IPS DF 6.9 (cell line): ENCODE measurements at regions not wholly inside any gene's neighbourhood (a gene's known extent, or its start where the extent isn't known, plus 50 kb on each side); places are given as distances from the start of the nearest gene placed in this dataset.
"Not testable (repeated sequence)": the region's sequence is repeated elsewhere in the genome, so short reads cannot be mapped to it uniquely, and the experiment has no call there.

Experiments used
- DNase-seq: peaks from one replicate; pipeline ENCODE4 v3.0.0-alpha.2; 2013; ENCODE audit warnings: low read depth, low spot score
- H3K27ac ChIP-seq: one replicate; pipeline ENCODE4 v1.5.1; 2013; ENCODE audit warnings: low read length, control low read depth
- H3K27me3 ChIP-seq: 2 replicates; pipeline ENCODE4 v1.6.1; 2013; ENCODE audit warnings: mild to moderate bottlenecking, low read length; ENCODE audit not compliant: control insufficient read depth, insufficient read depth
- H3K36me3 ChIP-seq: 2 replicates; pipeline ENCODE4 v1.6.1; 2013; ENCODE audit warnings: low read length; ENCODE audit not compliant: control insufficient read depth, insufficient read depth
- H3K4me1 ChIP-seq: 2 replicates; pipeline ENCODE4 v1.6.1; 2013; ENCODE audit warnings: low read length; ENCODE audit not compliant: control insufficient read depth, insufficient read depth
- H3K4me3 ChIP-seq: 2 replicates; pipeline ENCODE4 v1.5.1; 2013; ENCODE audit warnings: mild to moderate bottlenecking, low read length
- H3K9me3 ChIP-seq: 2 replicates; pipeline ENCODE4 v1.6.1; 2013; ENCODE audit warnings: low read length, inconsistent platforms; ENCODE audit not compliant: control insufficient read depth, insufficient read depth
- WGBS: extraction: QIAGEN DNeasy Blood & Tissue Kit; methylation state at CpG from one replicate; pipeline ENCODE4 v1.1.7; 2013; ENCODE audit warnings: mixed read lengths, missing lambda C conversion rate; ENCODE audit not compliant: insufficient read length, insufficient coverage; 5-methylcytosine and 5-hydroxymethylcytosine counted together

DNA sequence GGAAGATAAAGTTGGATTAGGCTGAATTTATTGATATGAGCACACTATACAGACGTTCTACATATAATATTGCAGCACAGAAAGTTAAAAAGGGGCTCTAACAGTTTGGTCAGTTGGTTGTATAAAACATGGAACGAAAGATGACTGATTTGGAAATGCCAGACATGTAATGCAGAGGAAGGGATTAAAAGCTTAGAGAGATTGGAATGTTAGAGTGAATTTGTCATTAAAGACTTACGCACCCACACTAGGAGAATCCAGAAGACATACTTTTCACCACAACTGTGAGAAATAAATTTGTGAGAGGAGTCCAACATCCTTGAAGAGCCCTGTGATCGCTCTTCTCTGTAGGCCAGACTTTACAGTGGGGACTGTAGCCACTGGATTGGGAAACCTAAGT, 134.7 kb downstream of the GPR63 start:
- Histone ChIP-seq H3K9me3 (no peaks in the 10 kb centered on the region), H3K4me1 (no peaks in the 10 kb centered on the region), H3K36me3 (no peaks in the 10 kb centered on the region), H3K27me3 (no peaks in the 10 kb centered on the region), H3K27ac (no peak overlapping the region), H3K4me3 (no peak overlapping the region)
- WGBS, result no CpG with 5 or more reads among the region's 4 CpGs
- no peak for DNase-seq

DNA sequence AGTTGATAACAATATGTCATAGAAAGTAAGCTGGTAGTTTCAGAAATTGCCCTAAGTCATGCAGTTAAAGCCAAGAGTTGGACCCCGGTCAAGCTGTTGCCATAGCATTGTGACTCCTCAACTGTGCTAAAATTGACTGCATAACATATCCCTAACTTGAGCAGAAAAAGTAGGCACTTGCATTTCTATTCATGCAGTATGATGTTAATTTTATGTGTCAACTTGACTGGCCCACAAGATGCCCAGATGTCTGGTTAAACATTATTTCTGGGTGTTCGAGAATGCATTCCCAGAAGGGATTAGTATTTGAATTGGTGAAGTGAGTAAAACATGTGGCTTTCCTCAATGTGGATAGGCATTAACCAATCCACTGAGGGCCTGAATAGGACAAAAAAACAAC, 136.4 kb downstream of the GPR63 start:
- no peaks in the 10 kb centered on the region for H3K27me3 ChIP-seq
- H3K9me3 ChIP-seq, result no peaks in the 10 kb centered on the region
- no peak overlapping the region for H3K4me3 ChIP-seq
- no peaks in the 10 kb centered on the region for H3K4me1 ChIP-seq
- no peak for DNase-seq
- WGBS, result no CpG with 5 or more reads among the region's 2 CpGs
- H3K27ac ChIP-seq, result no peak overlapping the region
- H3K36me3 ChIP-seq, result no peaks in the 10 kb centered on the region

DNA sequence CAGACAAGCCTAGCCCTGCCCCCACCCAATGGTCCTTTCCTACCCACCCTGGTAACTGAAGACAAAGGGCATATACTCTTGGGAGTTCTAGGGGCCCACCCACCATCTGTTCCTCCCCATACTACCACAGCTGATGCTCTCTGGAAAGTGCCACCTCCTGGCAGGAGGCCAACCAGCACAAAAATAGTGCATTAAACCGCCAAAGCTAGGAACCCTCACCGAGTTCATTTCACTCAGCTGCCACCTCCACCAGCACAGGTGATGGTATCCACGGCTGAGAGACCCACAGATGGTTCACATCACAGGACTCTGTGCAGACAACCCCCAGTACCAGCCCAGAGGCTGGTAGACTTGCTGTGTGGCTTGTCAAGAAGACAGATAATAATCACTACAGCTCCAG, 131.5 kb downstream of the FHL5 start:
- no CpG with 5 or more reads among the region's 3 CpGs for WGBS
- not testable (repeated sequence) for H3K9me3 ChIP-seq, H3K27ac ChIP-seq, H3K4me3 ChIP-seq, H3K4me1 ChIP-seq, DNase-seq, H3K27me3 ChIP-seq, H3K36me3 ChIP-seq

DNA sequence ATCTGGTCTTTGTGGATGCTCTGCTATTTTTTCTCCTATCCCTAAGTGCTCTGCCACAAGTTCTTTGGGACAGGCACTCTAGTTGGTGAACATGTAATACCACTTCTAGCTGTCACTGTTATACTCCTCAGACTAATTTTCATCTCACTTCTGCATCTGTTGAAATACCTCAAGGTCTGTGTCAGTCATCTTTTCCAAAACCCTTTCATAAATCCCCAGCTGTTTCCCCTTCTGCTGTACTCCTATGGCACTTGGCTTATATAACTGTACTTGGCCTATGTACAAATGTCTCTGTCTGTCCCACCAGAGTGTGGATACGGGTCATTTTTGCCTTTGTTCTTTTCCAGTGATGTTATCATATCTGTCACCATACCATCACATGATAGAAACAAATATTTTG, 124.2 kb downstream of the FHL5 start:
- Histone ChIP-seq H3K4me1 (no peaks in the 10 kb centered on the region), H3K27me3 (no peaks in the 10 kb centered on the region), H3K4me3 (no peak overlapping the region), H3K36me3 (no peaks in the 10 kb centered on the region), H3K9me3 (no peaks in the 10 kb centered on the region), H3K27ac (no peak overlapping the region)
- no peak for DNase-seq
- WGBS, result no CpG with 5 or more reads among the region's 1 CpG

DNA sequence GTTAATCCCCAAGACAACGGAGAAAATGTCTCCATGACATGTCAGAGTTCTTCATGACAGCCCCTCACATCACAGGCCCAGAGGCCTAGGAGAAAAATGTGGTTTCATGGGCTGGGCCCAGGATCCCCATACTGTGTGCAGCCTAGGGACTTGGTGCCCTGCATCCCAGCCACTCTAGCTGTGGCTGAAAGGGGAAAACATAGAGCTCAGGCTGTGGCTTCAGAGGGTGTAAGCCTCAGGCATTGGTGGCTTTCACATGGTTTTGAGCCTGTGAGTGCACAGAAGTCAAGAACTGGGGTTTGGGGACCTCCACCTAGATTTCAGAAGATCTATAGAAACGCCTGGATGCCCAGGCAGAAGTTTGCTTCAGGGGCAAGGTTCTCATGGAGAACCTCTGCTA, 122.8 kb downstream of the FHL5 start:
- WGBS, result no CpG with 5 or more reads among the region's 2 CpGs
- H3K9me3 ChIP-seq, result no peaks in the 10 kb centered on the region
- H3K27me3 ChIP-seq, result no peaks in the 10 kb centered on the region
- DNase-seq, result no peak
- no peak overlapping the region for H3K27ac ChIP-seq
- no peaks in the 10 kb centered on the region for H3K36me3 ChIP-seq
- no peak overlapping the region for H3K4me3 ChIP-seq
- no peaks in the 10 kb centered on the region for H3K4me1 ChIP-seq

DNA sequence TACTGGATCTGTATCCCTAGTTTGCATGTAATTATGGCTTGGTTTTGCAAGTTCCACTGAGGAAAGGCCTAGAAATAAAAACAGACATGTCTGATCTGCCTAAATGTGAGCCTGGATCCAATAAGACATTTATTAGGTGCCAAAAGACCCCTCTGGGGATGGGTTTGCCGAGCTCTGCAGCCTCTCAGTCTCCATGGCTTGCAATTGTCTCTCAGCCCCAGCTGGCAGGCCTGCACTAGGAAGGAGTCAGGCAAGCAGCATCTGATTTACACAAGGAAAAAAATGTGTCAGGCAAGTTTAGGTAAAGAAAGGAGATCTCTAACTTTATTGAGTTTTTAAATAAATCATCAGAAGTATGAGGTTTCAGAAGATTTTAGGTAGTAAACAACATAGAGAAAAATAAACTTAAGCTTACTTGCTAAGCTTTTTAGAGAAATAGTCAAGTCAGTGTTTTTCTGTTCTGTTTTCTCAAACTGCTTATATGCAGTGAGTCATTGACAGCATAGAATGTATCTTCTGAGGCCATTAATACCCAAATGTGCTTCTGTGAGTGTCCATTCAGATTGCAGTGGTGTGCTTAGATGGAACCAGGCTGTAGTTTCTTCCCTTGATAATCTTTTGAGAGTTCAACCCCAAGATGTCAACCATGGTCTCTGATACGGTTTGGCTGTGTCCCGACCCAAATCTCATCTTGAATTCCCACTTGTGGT, 121.0 kb downstream of the FHL5 start:
- Histone ChIP-seq H3K4me1 (no peaks in the 10 kb centered on the region), H3K36me3 (no peaks in the 10 kb centered on the region), H3K9me3 (no peaks in the 10 kb centered on the region), H3K27me3 (no peaks in the 10 kb centered on the region), H3K27ac (no peak overlapping the region), H3K4me3 (no peak overlapping the region)
- no CpG with 5 or more reads among the region's 3 CpGs for WGBS
- DNase-seq, result no peak

DNA sequence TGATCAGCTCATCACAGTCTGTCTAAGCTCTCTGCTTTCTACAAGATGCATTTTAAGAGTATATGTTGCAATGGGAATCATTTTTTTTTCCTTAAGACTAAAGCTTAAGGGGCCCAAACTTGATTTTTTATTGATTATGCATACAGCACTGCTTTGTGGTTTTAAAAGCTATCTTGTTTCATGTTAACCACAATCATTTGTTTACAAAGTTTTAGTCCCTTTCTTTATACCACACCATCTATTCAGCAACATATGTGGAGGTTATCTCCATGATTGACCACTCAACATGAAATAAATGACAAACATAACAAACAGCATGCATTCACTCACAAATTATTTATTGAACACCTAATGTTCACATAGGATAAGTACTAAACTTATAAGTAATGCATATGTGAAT, 119.1 kb downstream of the FHL5 start:
- no peaks in the 10 kb centered on the region for H3K36me3 ChIP-seq
- H3K4me3 ChIP-seq, result no peak overlapping the region
- no peak for DNase-seq
- H3K27ac ChIP-seq, result no peak overlapping the region
- H3K4me1 ChIP-seq, result no peaks in the 10 kb centered on the region
- H3K9me3 ChIP-seq, result no peaks in the 10 kb centered on the region
- H3K27me3 ChIP-seq, result no peaks in the 10 kb centered on the region

DNA sequence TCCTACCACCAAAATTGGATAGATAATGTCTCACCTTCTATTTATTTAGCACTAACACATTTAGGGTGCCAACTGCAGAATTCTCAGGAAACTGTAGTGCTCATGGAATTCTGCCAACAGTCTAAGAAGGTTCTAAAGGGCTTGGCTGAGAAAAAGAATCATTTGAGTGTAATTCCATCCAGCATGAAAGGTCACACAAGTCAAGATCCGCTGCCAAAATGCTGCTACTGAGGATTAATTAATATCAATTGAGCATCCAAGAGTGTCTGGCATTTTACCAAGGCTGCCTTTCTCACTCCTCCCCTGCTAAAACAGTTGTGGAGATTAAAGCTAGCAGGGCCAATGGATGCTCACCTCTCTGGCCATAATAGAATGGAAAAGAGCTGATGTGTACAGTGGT, 112.7 kb downstream of the FHL5 start:
- Histone ChIP-seq H3K4me3 (no peak overlapping the region), H3K36me3 (no peaks in the 10 kb centered on the region), H3K9me3 (no peaks in the 10 kb centered on the region), H3K4me1 (no peaks in the 10 kb centered on the region), H3K27me3 (no peaks in the 10 kb centered on the region), H3K27ac (no peak overlapping the region)
- DNase-seq, result no peak
- no CpG with 5 or more reads among the region's 1 CpG for WGBS
